DND-41 (cell line): ENCODE measurements at regions not wholly inside any gene's neighbourhood (a gene's known extent, or its start where the extent isn't known, plus 50 kb on each side); places are given as distances from the start of the nearest gene placed in this dataset.

Experiments
- EZH2 ChIP-seq: IDR thresholded peaks from 3 replicates; pipeline ENCODE4 v1.6.1; 2012; ENCODE audit warnings: borderline replicate concordance, low read depth, mild to moderate bottlenecking, moderate library complexity, low read length, inconsistent platforms; ENCODE audit not compliant: severe bottlenecking
- TF ChIP-seq, protein P1 (sequence below): IDR thresholded peaks from 2 replicates; pipeline ENCODE4 v1.5.1; 2012; ENCODE audit warnings: borderline replicate concordance, low read length, moderate library complexity, mild to moderate bottlenecking; ENCODE audit not compliant: poor library complexity, severe bottlenecking; ENCODE audit errors: extremely low read depth

DNA sequence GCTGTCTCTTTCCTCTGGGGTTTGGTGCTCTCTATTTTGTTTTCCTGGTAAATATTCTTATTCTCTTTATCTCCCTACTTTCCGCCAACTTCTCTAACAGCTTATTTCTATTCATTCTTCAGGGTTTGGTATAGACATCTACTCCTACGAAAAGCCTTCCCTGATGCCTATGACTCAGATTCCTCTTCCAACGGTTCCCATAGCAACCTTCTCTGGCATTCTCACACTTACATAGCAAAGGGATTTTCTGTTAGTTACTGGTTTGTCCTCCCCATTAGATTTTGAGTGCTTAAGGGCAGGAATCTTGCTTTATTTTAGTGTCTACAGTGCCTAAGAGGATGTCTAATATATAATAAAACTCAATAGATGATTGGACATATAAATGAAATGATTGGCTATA is 407.6 kb upstream of the DEPDC1 start:
- TF ChIP-seq, protein P1, sequence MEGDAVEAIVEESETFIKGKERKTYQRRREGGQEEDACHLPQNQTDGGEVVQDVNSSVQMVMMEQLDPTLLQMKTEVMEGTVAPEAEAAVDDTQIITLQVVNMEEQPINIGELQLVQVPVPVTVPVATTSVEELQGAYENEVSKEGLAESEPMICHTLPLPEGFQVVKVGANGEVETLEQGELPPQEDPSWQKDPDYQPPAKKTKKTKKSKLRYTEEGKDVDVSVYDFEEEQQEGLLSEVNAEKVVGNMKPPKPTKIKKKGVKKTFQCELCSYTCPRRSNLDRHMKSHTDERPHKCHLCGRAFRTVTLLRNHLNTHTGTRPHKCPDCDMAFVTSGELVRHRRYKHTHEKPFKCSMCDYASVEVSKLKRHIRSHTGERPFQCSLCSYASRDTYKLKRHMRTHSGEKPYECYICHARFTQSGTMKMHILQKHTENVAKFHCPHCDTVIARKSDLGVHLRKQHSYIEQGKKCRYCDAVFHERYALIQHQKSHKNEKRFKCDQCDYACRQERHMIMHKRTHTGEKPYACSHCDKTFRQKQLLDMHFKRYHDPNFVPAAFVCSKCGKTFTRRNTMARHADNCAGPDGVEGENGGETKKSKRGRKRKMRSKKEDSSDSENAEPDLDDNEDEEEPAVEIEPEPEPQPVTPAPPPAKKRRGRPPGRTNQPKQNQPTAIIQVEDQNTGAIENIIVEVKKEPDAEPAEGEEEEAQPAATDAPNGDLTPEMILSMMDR = no peak
- no peak for TF ChIP-seq EZH2
